Liver (tissue), 8 donors: ENCODE measurements at regions not wholly inside any gene's neighbourhood (a gene's known extent, or its start where the extent isn't known, plus 50 kb on each side); places are given as distances from the start of the nearest gene placed in this dataset.

Source experiments
- DNase-seq: peaks from one replicate; pipeline ENCODE4 v3.0.0-alpha.2; 2017; ENCODE audit warnings: low spot score
- H3K27ac ChIP-seq, 2 donors: one replicate each; pipeline ENCODE4 v1.7.0; 2013; ENCODE audit warnings: inconsistent platforms in 2 of 2, low read length in 2 of 2, control low read depth in 1 of 2, low read depth in 1 of 2, mild to moderate bottlenecking in 1 of 2
- H3K27me3 ChIP-seq, 4 donors: one replicate each; pipeline versions ENCODE4 v1.6.1 to v1.7.0; 2013; ENCODE audit warnings: low read length in 3 of 4, inconsistent platforms in 1 of 4, mild to moderate bottlenecking in 1 of 4, moderate library complexity in 1 of 4; ENCODE audit not compliant: control insufficient read depth in 4 of 4, insufficient read depth in 4 of 4
- H3K36me3 ChIP-seq, 4 donors: one replicate each; pipeline versions ENCODE4 v1.6.1 to v1.7.0; 2013; ENCODE audit warnings: low read length in 3 of 4, mild to moderate bottlenecking in 3 of 4, low read depth in 1 of 4, moderate library complexity in 1 of 4; ENCODE audit not compliant: control insufficient read depth in 4 of 4, insufficient read depth in 3 of 4
- H3K4me1 ChIP-seq, 4 donors: one replicate each; pipeline versions ENCODE4 v1.6.1 to v1.7.0; 2013; ENCODE audit warnings: low read length in 3 of 4, mild to moderate bottlenecking in 3 of 4, moderate library complexity in 1 of 4; ENCODE audit not compliant: control insufficient read depth in 4 of 4, insufficient read depth in 4 of 4
- H3K4me3 ChIP-seq, 3 donors: one replicate each; pipeline versions ENCODE4 v1.6.1 to v1.7.0; 2013; ENCODE audit warnings: low read length in 3 of 3, control low read depth in 1 of 3, low read depth in 1 of 3, mild to moderate bottlenecking in 1 of 3
- H3K9ac ChIP-seq, 2 donors: one replicate each; pipeline ENCODE4 v1.7.0; 2013; ENCODE audit warnings: low read length in 2 of 2, mild to moderate bottlenecking in 2 of 2, moderate library complexity in 2 of 2, control low read depth in 1 of 2, low read depth in 1 of 2
- H3K9me3 ChIP-seq, 4 donors: one replicate each; pipeline versions ENCODE4 v1.6.1 to v1.7.0; 2013; ENCODE audit warnings: low read length in 3 of 4; ENCODE audit not compliant: control insufficient read depth in 4 of 4
- FOXA1 ChIP-seq: IDR thresholded peaks from 2 replicates; pipeline ENCODE4 v1.6.1; 2016; ENCODE audit warnings: antibody characterized with exemption
- FOXA2 ChIP-seq: IDR thresholded peaks from 2 replicates; pipeline ENCODE4 v1.6.1; 2016; ENCODE audit warnings: antibody characterized with exemption
- GABPA ChIP-seq, 2 donors: IDR thresholded peaks in 1 of 2; conservative IDR thresholded peaks in 1 of 2; 2 replicates each; pipeline ENCODE4 v1.6.1; 2016; ENCODE audit warnings: antibody characterized with exemption in 2 of 2, mild to moderate bottlenecking in 1 of 2, moderate library complexity in 1 of 2
- HNF4A ChIP-seq, 2 donors: conservative IDR thresholded peaks; 2 replicates each; pipeline ENCODE4 v1.6.1; 2016; ENCODE audit warnings: antibody characterized with exemption in 2 of 2, mild to moderate bottlenecking in 2 of 2
- HNF4G ChIP-seq: IDR thresholded peaks from 2 replicates; pipeline ENCODE4 v1.6.1; 2016; ENCODE audit warnings: antibody characterized with exemption
- RAD21 ChIP-seq, 2 donors: IDR thresholded peaks; 2 replicates each; pipeline ENCODE4 v1.6.1; 2016; ENCODE audit warnings: antibody characterized with exemption in 2 of 2, mild to moderate bottlenecking in 2 of 2
- RXRA ChIP-seq, 2 donors: IDR thresholded peaks; 2 replicates each; pipeline ENCODE4 v1.6.1; 2017 to 2018; ENCODE audit warnings: antibody characterized with exemption in 2 of 2, mild to moderate bottlenecking in 1 of 2
- SP1 ChIP-seq: IDR thresholded peaks from 2 replicates; pipeline ENCODE4 v1.6.1; 2018; ENCODE audit warnings: antibody characterized with exemption, mild to moderate bottlenecking
- TAF1 ChIP-seq: conservative IDR thresholded peaks from 2 replicates; pipeline ENCODE4 v1.6.1; 2016; ENCODE audit warnings: antibody characterized with exemption, mild to moderate bottlenecking
- YY1 ChIP-seq: IDR thresholded peaks from 2 replicates; pipeline ENCODE4 v1.6.1; 2016; ENCODE audit warnings: antibody characterized with exemption, mild to moderate bottlenecking
- WGBS: extraction: QIAGEN DNeasy Blood & Tissue Kit; methylation state at CpG from one replicate; pipeline ENCODE4 v1.1.7; 2013; 5-methylcytosine and 5-hydroxymethylcytosine counted together
- TF ChIP-seq, protein P1 (sequence below): IDR thresholded peaks from 2 replicates; pipeline ENCODE4 v1.6.1; 2016; ENCODE audit warnings: antibody characterized with exemption
- TF ChIP-seq, protein P2 (sequence below): IDR thresholded peaks from 2 replicates; pipeline ENCODE4 v1.6.1; 2016; ENCODE audit warnings: antibody characterized with exemption
- TF ChIP-seq, protein P3 (sequence below): IDR thresholded peaks from 2 replicates; pipeline ENCODE4 v1.6.1; 2016; ENCODE audit warnings: antibody characterized with exemption, mild to moderate bottlenecking
- TF ChIP-seq, protein P4 (sequence below): IDR thresholded peaks from 2 replicates; pipeline ENCODE4 v1.6.1; 2016; ENCODE audit warnings: antibody characterized with exemption
- TF ChIP-seq, protein P5 (sequence below): fragments of 150-350 bp; IDR thresholded peaks from 2 replicates; pipeline ENCODE4 v1.5.1; 2017; ENCODE audit warnings: improper control_type of control experiment, low read depth, low read length; ENCODE audit not compliant: missing input control
- donor health status: healthy.
- donor health status: healthy.
- donor health status: healthy.
- donor health status: healthy.
- donor health status: healthy.

DNA sequence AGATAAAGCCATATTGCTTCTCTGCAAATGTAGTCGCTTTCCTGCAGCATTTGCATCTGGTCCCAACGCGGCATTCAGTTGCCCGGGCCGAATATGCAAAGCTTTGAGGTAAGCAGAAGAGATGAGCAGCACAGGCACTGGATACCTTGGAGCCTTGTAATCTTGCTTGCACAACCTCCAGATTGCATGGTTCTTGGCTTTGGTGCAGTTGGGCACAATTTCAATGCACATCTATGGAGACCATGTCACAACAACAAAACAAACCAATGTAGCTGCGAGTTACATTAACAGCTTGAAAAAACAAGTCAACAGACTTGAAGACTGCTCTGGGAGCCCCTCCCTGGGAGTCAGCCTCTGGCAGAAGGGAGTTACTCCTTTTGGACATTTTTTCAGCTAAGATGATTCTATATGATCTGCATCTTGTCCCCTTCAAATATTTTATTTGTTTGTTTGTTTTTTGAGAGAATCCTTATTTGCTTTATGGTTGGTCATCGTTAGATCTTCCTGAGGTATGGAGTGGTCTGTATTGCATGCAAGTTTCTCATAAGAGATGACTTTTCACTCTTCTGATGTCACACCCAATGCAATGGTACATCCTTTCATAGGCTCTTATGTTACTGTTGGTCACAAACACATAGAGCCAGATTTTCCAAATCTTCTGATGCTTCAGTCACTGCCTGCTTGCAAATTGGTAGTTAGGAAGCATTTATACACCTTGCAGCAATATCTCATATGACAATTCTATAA lies 113.5 kb downstream of the EFEMP1 start (continued):
- TF ChIP-seq, protein P1, sequence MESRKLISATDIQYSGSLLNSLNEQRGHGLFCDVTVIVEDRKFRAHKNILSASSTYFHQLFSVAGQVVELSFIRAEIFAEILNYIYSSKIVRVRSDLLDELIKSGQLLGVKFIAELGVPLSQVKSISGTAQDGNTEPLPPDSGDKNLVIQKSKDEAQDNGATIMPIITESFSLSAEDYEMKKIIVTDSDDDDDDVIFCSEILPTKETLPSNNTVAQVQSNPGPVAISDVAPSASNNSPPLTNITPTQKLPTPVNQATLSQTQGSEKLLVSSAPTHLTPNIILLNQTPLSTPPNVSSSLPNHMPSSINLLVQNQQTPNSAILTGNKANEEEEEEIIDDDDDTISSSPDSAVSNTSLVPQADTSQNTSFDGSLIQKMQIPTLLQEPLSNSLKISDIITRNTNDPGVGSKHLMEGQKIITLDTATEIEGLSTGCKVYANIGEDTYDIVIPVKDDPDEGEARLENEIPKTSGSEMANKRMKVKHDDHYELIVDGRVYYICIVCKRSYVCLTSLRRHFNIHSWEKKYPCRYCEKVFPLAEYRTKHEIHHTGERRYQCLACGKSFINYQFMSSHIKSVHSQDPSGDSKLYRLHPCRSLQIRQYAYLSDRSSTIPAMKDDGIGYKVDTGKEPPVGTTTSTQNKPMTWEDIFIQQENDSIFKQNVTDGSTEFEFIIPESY: no peak
- TF ChIP-seq HNF4A (conservative IDR thresholded peaks at IDR 0.05) (no peak), HNF4G (no peak), GABPA (IDR thresholded peaks at IDR 0.05 in 1 of 2, conservative IDR thresholded peaks at IDR 0.05 in 1 of 2) (no peak), FOXA1 (no peak), RXRA (IDR thresholded peaks at IDR 0.05) (no peak), YY1 (no peak), SP1 (no peak)
- TF ChIP-seq, protein P2, sequence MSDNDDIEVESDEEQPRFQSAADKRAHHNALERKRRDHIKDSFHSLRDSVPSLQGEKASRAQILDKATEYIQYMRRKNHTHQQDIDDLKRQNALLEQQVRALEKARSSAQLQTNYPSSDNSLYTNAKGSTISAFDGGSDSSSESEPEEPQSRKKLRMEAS: no peak

DNA sequence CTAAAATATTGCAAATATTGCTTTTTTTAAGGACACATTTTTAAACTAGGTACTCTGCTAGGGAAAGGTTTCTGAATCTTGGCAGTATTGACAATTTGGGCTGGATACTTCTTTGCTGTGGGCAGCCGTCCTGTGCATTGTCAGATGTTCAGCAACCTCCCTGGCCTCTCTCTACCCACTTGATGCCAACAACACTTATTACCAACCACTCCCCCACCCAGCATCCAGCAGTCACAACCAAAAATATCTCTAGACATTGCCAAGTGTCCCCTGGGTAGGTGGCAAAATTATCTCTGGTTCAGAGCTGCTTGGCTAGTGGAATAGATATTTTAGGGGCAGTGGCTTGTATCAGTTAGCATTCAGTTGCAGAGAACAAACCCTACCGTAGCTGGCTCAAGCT lies 114.3 kb upstream of the PNPT1 start:
- H3K36me3 ChIP-seq: no peaks in the 10 kb centered on the region
- no peaks in the 10 kb centered on the region for H3K9me3 ChIP-seq
- H3K4me1 ChIP-seq: no peaks in the 10 kb centered on the region
- TF ChIP-seq YY1: no peak
- no peak for TF ChIP-seq GABPA (IDR thresholded peaks at IDR 0.05 in 1 of 2, conservative IDR thresholded peaks at IDR 0.05 in 1 of 2)
- no peak for TF ChIP-seq HNF4G
- TF ChIP-seq, protein P1: no peak
- TF ChIP-seq FOXA2: no peak
- TF ChIP-seq, protein P2: no peak
- TF ChIP-seq, protein P3, sequence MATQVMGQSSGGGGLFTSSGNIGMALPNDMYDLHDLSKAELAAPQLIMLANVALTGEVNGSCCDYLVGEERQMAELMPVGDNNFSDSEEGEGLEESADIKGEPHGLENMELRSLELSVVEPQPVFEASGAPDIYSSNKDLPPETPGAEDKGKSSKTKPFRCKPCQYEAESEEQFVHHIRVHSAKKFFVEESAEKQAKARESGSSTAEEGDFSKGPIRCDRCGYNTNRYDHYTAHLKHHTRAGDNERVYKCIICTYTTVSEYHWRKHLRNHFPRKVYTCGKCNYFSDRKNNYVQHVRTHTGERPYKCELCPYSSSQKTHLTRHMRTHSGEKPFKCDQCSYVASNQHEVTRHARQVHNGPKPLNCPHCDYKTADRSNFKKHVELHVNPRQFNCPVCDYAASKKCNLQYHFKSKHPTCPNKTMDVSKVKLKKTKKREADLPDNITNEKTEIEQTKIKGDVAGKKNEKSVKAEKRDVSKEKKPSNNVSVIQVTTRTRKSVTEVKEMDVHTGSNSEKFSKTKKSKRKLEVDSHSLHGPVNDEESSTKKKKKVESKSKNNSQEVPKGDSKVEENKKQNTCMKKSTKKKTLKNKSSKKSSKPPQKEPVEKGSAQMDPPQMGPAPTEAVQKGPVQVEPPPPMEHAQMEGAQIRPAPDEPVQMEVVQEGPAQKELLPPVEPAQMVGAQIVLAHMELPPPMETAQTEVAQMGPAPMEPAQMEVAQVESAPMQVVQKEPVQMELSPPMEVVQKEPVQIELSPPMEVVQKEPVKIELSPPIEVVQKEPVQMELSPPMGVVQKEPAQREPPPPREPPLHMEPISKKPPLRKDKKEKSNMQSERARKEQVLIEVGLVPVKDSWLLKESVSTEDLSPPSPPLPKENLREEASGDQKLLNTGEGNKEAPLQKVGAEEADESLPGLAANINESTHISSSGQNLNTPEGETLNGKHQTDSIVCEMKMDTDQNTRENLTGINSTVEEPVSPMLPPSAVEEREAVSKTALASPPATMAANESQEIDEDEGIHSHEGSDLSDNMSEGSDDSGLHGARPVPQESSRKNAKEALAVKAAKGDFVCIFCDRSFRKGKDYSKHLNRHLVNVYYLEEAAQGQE: no peak
- no peak for TF ChIP-seq RXRA (IDR thresholded peaks at IDR 0.05)
- TF ChIP-seq RAD21 (IDR thresholded peaks at IDR 0.05): no peak
- TF ChIP-seq, protein P4, sequence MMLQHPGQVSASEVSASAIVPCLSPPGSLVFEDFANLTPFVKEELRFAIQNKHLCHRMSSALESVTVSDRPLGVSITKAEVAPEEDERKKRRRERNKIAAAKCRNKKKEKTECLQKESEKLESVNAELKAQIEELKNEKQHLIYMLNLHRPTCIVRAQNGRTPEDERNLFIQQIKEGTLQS: no peak
- TF ChIP-seq TAF1: no peak
- TF ChIP-seq, protein P5, sequence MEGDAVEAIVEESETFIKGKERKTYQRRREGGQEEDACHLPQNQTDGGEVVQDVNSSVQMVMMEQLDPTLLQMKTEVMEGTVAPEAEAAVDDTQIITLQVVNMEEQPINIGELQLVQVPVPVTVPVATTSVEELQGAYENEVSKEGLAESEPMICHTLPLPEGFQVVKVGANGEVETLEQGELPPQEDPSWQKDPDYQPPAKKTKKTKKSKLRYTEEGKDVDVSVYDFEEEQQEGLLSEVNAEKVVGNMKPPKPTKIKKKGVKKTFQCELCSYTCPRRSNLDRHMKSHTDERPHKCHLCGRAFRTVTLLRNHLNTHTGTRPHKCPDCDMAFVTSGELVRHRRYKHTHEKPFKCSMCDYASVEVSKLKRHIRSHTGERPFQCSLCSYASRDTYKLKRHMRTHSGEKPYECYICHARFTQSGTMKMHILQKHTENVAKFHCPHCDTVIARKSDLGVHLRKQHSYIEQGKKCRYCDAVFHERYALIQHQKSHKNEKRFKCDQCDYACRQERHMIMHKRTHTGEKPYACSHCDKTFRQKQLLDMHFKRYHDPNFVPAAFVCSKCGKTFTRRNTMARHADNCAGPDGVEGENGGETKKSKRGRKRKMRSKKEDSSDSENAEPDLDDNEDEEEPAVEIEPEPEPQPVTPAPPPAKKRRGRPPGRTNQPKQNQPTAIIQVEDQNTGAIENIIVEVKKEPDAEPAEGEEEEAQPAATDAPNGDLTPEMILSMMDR: no peak
- H3K9ac ChIP-seq: no peak overlapping the region
- 92% methylated on average over 2 of the region's 2 CpGs for WGBS
- no peak overlapping the region for H3K27ac ChIP-seq
- no peaks in the 10 kb centered on the region for H3K27me3 ChIP-seq
- no peak for DNase-seq
- H3K4me3 ChIP-seq: no peak overlapping the region
